GM23338 (cell line): ENCODE measurements at regions not wholly inside any gene's neighbourhood (a gene's known extent, or its start where the extent isn't known, plus 50 kb on each side); places are given as distances from the start of the nearest gene placed in this dataset.

Experiments used
- ATAC-seq: fragments of 200-7000 bp; cut with Tn5 transposase; 3 replicates; pipeline ENCODE4 v1.9.1; 2020
- DNase-seq: peaks from one replicate; pipeline ENCODE4 v3.0.0-alpha.2; 2015; ENCODE audit warnings: low spot score
- H2AFZ ChIP-seq: fragments of 200-600 bp; sonication (generic); 2 replicates; pipeline ENCODE4 v1.8.0; 2016; ENCODE audit warnings: antibody characterized with exemption, mild to moderate bottlenecking, moderate library complexity
- H3F3A ChIP-seq: fragments of 200-600 bp; sonication (generic); replicated peaks from 2 replicates; pipeline ENCODE4 v1.8.0; 2017; ENCODE audit warnings: antibody characterized with exemption, mixed run types, low read depth
- H3K27ac ChIP-seq: fragments of 200-600 bp; sonication (generic); 2 replicates; pipeline ENCODE4 v1.6.1; 2016; ENCODE audit warnings: low read depth
- H3K27me3 ChIP-seq: fragments of 200-600 bp; sonication (generic); 2 replicates; pipeline ENCODE4 v1.8.0; 2016; ENCODE audit warnings: mild to moderate bottlenecking, mixed run types, moderate library complexity; ENCODE audit not compliant: insufficient read depth
- H3K36me3 ChIP-seq: fragments of 200-600 bp; sonication (generic); 2 replicates; pipeline ENCODE4 v1.8.0; 2016; ENCODE audit warnings: mild to moderate bottlenecking; ENCODE audit not compliant: insufficient read depth
- H3K4me1 ChIP-seq: fragments of 200-600 bp; sonication (generic); 2 replicates; pipeline ENCODE4 v1.8.0; 2016; ENCODE audit warnings: mild to moderate bottlenecking, moderate library complexity; ENCODE audit not compliant: insufficient read depth
- H3K4me2 ChIP-seq: fragments of 200-600 bp; sonication (generic); 2 replicates; pipeline ENCODE4 v1.7.1; 2017; ENCODE audit warnings: mixed run types
- H3K4me3 ChIP-seq: fragments of 200-600 bp; sonication (generic); 2 replicates; pipeline ENCODE4 v1.6.1; 2016; ENCODE audit warnings: mixed run types
- H3K79me2 ChIP-seq: fragments of 200-600 bp; sonication (generic); replicated peaks from 2 replicates; pipeline ENCODE4 v1.8.0; 2017; ENCODE audit warnings: mild to moderate bottlenecking; ENCODE audit not compliant: insufficient read depth
- H3K9me2 ChIP-seq: fragments of 200-600 bp; sonication (generic); 2 replicates; pipeline ENCODE4 v1.8.0; 2017; ENCODE audit not compliant: insufficient read depth
- H4K20me1 ChIP-seq: fragments of 200-600 bp; sonication (generic); replicated peaks from 2 replicates; pipeline ENCODE4 v1.8.0; 2017; ENCODE audit warnings: mild to moderate bottlenecking; ENCODE audit not compliant: insufficient read depth
- H3K27ac Mint-ChIP-seq: 2 replicates; pipeline ENCODE4 v1.8.0; 2020; ENCODE audit warnings: inconsistent platforms, mild to moderate bottlenecking, moderate library complexity, mixed read lengths
- H3K27me3 Mint-ChIP-seq: 3 replicates; pipeline ENCODE4 v1.8.0; 2022; ENCODE audit warnings: low read depth, mild to moderate bottlenecking, moderate library complexity, mixed read lengths, inconsistent platforms; ENCODE audit not compliant: insufficient read depth, poor library complexity
- H3K36me3 Mint-ChIP-seq: 3 replicates; pipeline ENCODE4 v1.8.0; 2021; ENCODE audit warnings: low read depth, mild to moderate bottlenecking, inconsistent platforms, moderate library complexity, mixed read lengths
- H3K4me1 Mint-ChIP-seq: 3 replicates; pipeline ENCODE4 v1.8.0; 2020; ENCODE audit warnings: mild to moderate bottlenecking, inconsistent platforms, mixed read lengths
- H3K4me3 Mint-ChIP-seq: 3 replicates; pipeline ENCODE4 v1.8.0; 2021; ENCODE audit warnings: moderate library complexity, mild to moderate bottlenecking, inconsistent platforms, mixed read lengths
- H3K9me3 Mint-ChIP-seq: 3 replicates; pipeline ENCODE4 v1.8.0; 2020; ENCODE audit warnings: moderate library complexity, mild to moderate bottlenecking, inconsistent platforms, mixed read lengths
- CREB1 ChIP-seq: fragments of 250-450 bp; sonication (Bioruptor Pico); IDR thresholded peaks from 2 replicates; pipeline ENCODE4 v1.5.0; 2020; ENCODE audit warnings: low read depth, mild to moderate bottlenecking, moderate library complexity
- EZH2 ChIP-seq: fragments of 200-600 bp; sonication (generic); IDR thresholded peaks from one replicate; pipeline ENCODE4 v1.8.0; 2017; ENCODE audit warnings: antibody characterized with exemption, mild to moderate bottlenecking, low read depth; ENCODE audit not compliant: unreplicated experiment
- EZH2phosphoT487 ChIP-seq: fragments of 200-600 bp; sonication (generic); IDR thresholded peaks from one replicate; pipeline ENCODE4 v1.8.1; 2018; ENCODE audit warnings: antibody characterized with exemption; ENCODE audit not compliant: unreplicated experiment
- JUNB ChIP-seq: IDR thresholded peaks from one replicate; pipeline ENCODE4 v1.6.1; 2016; ENCODE audit warnings: antibody characterized with exemption; ENCODE audit not compliant: unreplicated experiment
- NANOG ChIP-seq: IDR thresholded peaks from 2 replicates; pipeline ENCODE4 v1.6.1; 2016; ENCODE audit warnings: antibody characterized with exemption, borderline replicate concordance
- POLR2AphosphoS5 ChIP-seq: IDR thresholded peaks from 2 replicates; pipeline ENCODE4 v1.6.1; 2016; ENCODE audit warnings: antibody characterized with exemption, low read depth
- STAT1 ChIP-seq: IDR thresholded peaks from one replicate; pipeline ENCODE4 v1.6.1; 2016; ENCODE audit warnings: antibody characterized with exemption; ENCODE audit not compliant: unreplicated experiment
- ZNF114 ChIP-seq: fragments of 250-450 bp; sonication (Bioruptor Pico); IDR thresholded peaks from 2 replicates; pipeline ENCODE4 v1.5.0; 2020; ENCODE audit warnings: mild to moderate bottlenecking, moderate library complexity
- ZNF331 ChIP-seq: fragments of 250-450 bp; sonication (Bioruptor Pico); IDR thresholded peaks from 2 replicates; pipeline ENCODE4 v1.5.0; 2020; ENCODE audit warnings: low read depth, mild to moderate bottlenecking, moderate library complexity
- TF ChIP-seq, protein P1 (sequence below): fragments of 250-450 bp; sonication (Bioruptor Pico); IDR thresholded peaks from 2 replicates; pipeline ENCODE4 v1.5.0; 2020; ENCODE audit warnings: mild to moderate bottlenecking, moderate library complexity
- TF ChIP-seq, protein P2 (sequence below): IDR thresholded peaks from 2 replicates; pipeline ENCODE4 v1.6.1; 2016; ENCODE audit warnings: antibody characterized with exemption
- TF ChIP-seq, protein P3 (sequence below): IDR thresholded peaks from one replicate; pipeline ENCODE4 v1.6.1; 2018; ENCODE audit warnings: antibody characterized with exemption; ENCODE audit not compliant: unreplicated experiment

DNA sequence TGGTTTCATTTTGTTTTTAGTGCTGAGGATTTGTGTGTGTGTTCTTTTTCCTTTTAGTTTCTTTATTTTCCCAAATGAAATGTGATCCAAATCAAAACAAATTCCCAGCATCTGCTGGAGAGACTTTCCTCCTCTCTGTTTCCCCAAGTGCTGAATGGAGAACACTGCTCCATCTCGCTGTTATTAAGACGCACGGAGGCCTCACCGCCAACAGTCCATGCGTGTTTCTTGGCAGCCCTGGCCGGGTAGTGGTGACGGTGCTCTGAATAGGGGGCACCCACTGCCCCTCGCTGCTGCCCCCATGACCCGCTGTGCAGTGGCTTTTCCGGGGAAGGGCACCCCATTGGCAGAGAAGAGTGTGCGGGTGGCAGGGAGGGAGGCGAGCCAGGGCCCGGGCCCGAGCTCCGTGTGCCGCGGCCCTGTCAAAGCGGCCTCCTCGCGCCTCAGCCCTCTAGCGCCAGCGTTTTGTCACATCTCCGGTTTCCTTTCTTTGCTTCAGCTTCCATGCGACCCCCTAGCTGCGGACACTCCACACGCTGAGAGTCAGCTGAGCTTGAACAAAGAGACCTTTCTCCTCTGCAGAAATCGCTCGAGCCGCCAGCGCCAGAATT, 473.7 kb upstream of the SALL3 start:
- H3K4me2 ChIP-seq: no peak overlapping the region
- no peak for TF ChIP-seq EZH2
- TF ChIP-seq EZH2phosphoT487: no peak
- TF ChIP-seq, protein P1, sequence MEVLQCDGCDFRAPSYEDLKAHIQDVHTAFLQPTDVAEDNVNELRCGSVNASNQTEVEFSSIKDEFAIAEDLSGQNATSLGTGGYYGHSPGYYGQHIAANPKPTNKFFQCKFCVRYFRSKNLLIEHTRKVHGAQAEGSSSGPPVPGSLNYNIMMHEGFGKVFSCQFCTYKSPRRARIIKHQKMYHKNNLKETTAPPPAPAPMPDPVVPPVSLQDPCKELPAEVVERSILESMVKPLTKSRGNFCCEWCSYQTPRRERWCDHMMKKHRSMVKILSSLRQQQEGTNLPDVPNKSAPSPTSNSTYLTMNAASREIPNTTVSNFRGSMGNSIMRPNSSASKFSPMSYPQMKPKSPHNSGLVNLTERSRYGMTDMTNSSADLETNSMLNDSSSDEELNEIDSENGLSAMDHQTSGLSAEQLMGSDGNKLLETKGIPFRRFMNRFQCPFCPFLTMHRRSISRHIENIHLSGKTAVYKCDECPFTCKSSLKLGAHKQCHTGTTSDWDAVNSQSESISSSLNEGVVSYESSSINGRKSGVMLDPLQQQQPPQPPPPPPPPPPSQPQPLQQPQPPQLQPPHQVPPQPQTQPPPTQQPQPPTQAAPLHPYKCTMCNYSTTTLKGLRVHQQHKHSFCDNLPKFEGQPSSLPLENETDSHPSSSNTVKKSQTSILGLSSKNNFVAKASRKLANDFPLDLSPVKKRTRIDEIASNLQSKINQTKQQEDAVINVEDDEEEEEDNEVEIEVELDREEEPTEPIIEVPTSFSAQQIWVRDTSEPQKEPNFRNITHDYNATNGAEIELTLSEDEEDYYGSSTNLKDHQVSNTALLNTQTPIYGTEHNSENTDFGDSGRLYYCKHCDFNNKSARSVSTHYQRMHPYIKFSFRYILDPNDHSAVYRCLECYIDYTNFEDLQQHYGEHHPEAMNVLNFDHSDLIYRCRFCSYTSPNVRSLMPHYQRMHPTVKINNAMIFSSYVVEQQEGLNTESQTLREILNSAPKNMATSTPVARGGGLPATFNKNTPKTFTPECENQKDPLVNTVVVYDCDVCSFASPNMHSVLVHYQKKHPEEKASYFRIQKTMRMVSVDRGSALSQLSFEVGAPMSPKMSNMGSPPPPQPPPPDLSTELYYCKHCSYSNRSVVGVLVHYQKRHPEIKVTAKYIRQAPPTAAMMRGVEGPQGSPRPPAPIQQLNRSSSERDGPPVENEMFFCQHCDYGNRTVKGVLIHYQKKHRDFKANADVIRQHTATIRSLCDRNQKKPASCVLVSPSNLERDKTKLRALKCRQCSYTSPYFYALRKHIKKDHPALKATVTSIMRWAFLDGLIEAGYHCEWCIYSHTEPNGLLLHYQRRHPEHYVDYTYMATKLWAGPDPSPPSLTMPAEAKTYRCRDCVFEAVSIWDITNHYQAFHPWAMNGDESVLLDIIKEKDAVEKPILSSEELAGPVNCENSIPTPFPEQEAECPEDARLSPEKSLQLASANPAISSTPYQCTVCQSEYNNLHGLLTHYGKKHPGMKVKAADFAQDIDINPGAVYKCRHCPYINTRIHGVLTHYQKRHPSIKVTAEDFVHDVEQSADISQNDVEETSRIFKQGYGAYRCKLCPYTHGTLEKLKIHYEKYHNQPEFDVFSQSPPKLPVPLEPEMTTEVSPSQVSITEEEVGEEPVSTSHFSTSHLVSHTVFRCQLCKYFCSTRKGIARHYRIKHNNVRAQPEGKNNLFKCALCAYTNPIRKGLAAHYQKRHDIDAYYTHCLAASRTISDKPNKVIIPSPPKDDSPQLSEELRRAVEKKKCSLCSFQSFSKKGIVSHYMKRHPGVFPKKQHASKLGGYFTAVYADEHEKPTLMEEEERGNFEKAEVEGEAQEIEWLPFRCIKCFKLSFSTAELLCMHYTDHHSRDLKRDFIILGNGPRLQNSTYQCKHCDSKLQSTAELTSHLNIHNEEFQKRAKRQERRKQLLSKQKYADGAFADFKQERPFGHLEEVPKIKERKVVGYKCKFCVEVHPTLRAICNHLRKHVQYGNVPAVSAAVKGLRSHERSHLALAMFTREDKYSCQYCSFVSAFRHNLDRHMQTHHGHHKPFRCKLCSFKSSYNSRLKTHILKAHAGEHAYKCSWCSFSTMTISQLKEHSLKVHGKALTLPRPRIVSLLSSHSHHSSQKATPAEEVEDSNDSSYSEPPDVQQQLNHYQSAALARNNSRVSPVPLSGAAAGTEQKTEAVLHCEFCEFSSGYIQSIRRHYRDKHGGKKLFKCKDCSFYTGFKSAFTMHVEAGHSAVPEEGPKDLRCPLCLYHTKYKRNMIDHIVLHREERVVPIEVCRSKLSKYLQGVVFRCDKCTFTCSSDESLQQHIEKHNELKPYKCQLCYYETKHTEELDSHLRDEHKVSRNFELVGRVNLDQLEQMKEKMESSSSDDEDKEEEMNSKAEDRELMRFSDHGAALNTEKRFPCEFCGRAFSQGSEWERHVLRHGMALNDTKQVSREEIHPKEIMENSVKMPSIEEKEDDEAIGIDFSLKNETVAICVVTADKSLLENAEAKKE: no peak
- no peak for TF ChIP-seq CREB1 (CRISPR knock-in tag)
- TF ChIP-seq, protein P2, sequence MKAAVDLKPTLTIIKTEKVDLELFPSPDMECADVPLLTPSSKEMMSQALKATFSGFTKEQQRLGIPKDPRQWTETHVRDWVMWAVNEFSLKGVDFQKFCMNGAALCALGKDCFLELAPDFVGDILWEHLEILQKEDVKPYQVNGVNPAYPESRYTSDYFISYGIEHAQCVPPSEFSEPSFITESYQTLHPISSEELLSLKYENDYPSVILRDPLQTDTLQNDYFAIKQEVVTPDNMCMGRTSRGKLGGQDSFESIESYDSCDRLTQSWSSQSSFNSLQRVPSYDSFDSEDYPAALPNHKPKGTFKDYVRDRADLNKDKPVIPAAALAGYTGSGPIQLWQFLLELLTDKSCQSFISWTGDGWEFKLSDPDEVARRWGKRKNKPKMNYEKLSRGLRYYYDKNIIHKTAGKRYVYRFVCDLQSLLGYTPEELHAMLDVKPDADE: no peak
- no peak for TF ChIP-seq ZNF114 (CRISPR knock-in tag)
- no peak for TF ChIP-seq ZNF331
- TF ChIP-seq POLR2AphosphoS5: no peak
- TF ChIP-seq, protein P3, sequence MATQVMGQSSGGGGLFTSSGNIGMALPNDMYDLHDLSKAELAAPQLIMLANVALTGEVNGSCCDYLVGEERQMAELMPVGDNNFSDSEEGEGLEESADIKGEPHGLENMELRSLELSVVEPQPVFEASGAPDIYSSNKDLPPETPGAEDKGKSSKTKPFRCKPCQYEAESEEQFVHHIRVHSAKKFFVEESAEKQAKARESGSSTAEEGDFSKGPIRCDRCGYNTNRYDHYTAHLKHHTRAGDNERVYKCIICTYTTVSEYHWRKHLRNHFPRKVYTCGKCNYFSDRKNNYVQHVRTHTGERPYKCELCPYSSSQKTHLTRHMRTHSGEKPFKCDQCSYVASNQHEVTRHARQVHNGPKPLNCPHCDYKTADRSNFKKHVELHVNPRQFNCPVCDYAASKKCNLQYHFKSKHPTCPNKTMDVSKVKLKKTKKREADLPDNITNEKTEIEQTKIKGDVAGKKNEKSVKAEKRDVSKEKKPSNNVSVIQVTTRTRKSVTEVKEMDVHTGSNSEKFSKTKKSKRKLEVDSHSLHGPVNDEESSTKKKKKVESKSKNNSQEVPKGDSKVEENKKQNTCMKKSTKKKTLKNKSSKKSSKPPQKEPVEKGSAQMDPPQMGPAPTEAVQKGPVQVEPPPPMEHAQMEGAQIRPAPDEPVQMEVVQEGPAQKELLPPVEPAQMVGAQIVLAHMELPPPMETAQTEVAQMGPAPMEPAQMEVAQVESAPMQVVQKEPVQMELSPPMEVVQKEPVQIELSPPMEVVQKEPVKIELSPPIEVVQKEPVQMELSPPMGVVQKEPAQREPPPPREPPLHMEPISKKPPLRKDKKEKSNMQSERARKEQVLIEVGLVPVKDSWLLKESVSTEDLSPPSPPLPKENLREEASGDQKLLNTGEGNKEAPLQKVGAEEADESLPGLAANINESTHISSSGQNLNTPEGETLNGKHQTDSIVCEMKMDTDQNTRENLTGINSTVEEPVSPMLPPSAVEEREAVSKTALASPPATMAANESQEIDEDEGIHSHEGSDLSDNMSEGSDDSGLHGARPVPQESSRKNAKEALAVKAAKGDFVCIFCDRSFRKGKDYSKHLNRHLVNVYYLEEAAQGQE: no peak
- no peak for TF ChIP-seq STAT1
- TF ChIP-seq NANOG: no peak
- no peak for TF ChIP-seq JUNB
- no peaks in the 10 kb centered on the region for H3K4me1 Mint-ChIP-seq
- H3K4me1 ChIP-seq: no peaks in the 10 kb centered on the region
- H3K36me3 Mint-ChIP-seq: peaks cover 46% of the 10 kb centered on the region
- H2AFZ ChIP-seq: no peak overlapping the region
- no peaks in the 10 kb centered on the region for H3F3A ChIP-seq
- H4K20me1 ChIP-seq: no peaks in the 10 kb centered on the region
- no peaks in the 10 kb centered on the region for H3K27me3 ChIP-seq
- no peak overlapping the region for H3K4me3 Mint-ChIP-seq
- no peak overlapping the region for H3K4me3 ChIP-seq
- DNase-seq: peak; percentile 36
- no peak overlapping the region for H3K27ac Mint-ChIP-seq
- peaks cover 87% of the 10 kb centered on the region for H3K9me3 Mint-ChIP-seq
- H3K79me2 ChIP-seq: no peaks in the 10 kb centered on the region
- no peaks in the 10 kb centered on the region for H3K36me3 ChIP-seq
- no peaks in the 10 kb centered on the region for H3K9me2 ChIP-seq
- H3K27me3 Mint-ChIP-seq: peaks cover 6% of the 10 kb centered on the region
- ATAC-seq: peak; percentile 49; the same call in 2 of the 3 replicates
- H3K27ac ChIP-seq: no peak overlapping the region
